ENCODE measurements at regions not wholly inside any gene's neighbourhood (a gene's known extent, or its start where the extent isn't known, plus 50 kb on each side); places are given as distances from the start of the nearest gene placed in this dataset.

GRCh38 chr20:1829531-1829930, 65.7 kb upstream of the SIRPA start:
- no peak for TF ChIP-seq POLR2A (IDR thresholded peaks at IDR 0.05)
- no peak for TF ChIP-seq CTCF (IDR thresholded peaks at IDR 0.05)
- no peak for TF ChIP-seq POLR2AphosphoS5 (IDR thresholded peaks at IDR 0.05)

Measured in prostate gland (tissue), 2 donors.